ENCODE measurements at regions not wholly inside any gene's neighbourhood (a gene's known extent, or its start where the extent isn't known, plus 50 kb on each side); places are given as distances from the start of the nearest gene placed in this dataset.

DNA sequence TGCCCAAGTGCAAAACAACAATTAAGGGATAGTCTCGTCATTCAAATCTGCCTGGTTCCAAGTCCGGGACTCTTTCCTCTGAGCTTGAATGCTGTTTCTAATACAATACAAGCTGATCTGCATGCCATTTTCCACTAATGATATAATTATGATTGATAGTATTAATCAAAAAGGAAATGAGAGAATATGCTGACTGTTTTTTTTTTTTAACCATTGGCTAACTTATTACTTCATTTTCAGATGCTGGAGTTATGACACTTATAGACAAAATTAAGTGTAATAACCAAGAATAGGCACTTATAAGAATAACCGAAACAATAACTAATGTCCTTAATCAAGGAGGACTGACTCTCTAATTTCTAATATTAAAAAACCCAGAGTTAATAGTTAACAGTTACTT is 343.6 kb downstream of the LPIN1 start:
- intact Hi-C loops (cut with DNase I): no loop called here
- Histone ChIP-seq H3K36me3 (no peaks in the 10 kb centered on the region), H3K9me3 (no peaks in the 10 kb centered on the region), H3K4me3 (no peak overlapping the region), H3K27ac (no peak overlapping the region), H3K9ac (ENCODE audit: low read depth in 2 of 2, low read length in 2 of 2) (no peak overlapping the region), H3K4me1 (no peaks in the 10 kb centered on the region), H3K27me3 (no peaks in the 10 kb centered on the region)
- DNase-seq: no peak
- TF ChIP-seq, protein P1, sequence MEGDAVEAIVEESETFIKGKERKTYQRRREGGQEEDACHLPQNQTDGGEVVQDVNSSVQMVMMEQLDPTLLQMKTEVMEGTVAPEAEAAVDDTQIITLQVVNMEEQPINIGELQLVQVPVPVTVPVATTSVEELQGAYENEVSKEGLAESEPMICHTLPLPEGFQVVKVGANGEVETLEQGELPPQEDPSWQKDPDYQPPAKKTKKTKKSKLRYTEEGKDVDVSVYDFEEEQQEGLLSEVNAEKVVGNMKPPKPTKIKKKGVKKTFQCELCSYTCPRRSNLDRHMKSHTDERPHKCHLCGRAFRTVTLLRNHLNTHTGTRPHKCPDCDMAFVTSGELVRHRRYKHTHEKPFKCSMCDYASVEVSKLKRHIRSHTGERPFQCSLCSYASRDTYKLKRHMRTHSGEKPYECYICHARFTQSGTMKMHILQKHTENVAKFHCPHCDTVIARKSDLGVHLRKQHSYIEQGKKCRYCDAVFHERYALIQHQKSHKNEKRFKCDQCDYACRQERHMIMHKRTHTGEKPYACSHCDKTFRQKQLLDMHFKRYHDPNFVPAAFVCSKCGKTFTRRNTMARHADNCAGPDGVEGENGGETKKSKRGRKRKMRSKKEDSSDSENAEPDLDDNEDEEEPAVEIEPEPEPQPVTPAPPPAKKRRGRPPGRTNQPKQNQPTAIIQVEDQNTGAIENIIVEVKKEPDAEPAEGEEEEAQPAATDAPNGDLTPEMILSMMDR (IDR thresholded peaks at IDR 0.05): no peak

DNA sequence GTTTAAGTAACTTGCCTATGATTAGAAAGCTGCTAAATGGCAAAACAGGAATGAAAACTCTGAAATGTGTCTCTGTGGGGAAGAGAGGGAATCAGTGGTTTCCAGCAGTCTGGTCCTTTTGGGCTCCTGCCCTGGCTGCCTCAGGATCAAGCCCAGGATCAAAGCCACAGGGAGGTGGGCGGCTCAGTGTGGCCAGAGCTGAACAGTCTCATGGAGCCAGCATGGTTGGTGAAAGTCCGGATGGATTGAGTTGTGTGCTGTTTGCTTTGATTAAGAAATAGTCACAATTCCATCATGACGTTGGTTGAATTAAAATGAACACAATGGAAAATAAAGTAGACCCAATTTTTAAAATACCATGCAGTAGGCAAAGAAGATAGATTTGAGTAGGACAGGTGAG is 344.2 kb downstream of the LPIN1 start:
- intact Hi-C loops (cut with DNase I): no loop called here

DNA sequence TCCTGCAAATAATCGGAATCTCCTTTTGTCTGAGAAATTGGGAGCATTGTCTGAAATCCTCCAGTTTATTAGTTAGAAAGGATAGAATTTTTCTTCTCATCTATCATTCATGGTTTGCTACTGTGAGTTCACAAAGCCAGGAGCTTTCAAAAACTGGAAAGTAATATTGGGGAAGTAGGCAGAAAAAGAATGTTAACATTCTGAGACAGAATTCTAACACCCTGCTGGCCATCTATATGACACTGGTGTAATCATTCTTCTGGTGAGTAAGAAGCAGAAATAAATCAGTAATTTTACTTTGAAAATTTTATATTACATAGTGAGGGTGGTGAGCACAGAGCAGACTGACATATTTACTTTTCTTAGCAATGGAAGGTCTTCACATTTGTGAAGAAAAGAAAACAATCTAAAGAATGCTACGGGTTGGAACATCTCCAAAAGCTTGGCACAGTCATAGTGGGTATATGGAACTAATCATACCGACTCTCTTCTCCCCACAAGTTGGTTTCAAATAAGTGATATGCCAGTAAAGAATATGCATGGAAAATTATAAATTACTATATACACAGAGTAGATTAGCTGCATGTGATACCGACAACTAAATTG is 344.9 kb downstream of the LPIN1 start:
- no peak overlapping the region for H3K9ac ChIP-seq (ENCODE audit: low read depth in 2 of 2, low read length in 2 of 2)
- H3K4me3 ChIP-seq: no peak overlapping the region
- no peak overlapping the region for H3K27ac ChIP-seq
- no peaks in the 10 kb centered on the region for H3K4me1 ChIP-seq
- H3K27me3 ChIP-seq: no peaks in the 10 kb centered on the region
- no peaks in the 10 kb centered on the region for H3K9me3 ChIP-seq
- intact Hi-C loops (cut with DNase I): no loop called here
- DNase-seq: no peak
- TF ChIP-seq, protein P1 (IDR thresholded peaks at IDR 0.05): no peak
- H3K36me3 ChIP-seq: no peaks in the 10 kb centered on the region

More for the DNA sequence above, 344.2 kb downstream of the LPIN1 start:
- DNase-seq: no peak
- H3K36me3 ChIP-seq: no peaks in the 10 kb centered on the region
- TF ChIP-seq, protein P1 (IDR thresholded peaks at IDR 0.05): no peak
- H3K9me3 ChIP-seq: no peaks in the 10 kb centered on the region
- H3K9ac ChIP-seq (ENCODE audit: low read depth in 2 of 2, low read length in 2 of 2): no peak overlapping the region
- no peaks in the 10 kb centered on the region for H3K4me1 ChIP-seq
- no peak overlapping the region for H3K4me3 ChIP-seq
- no peaks in the 10 kb centered on the region for H3K27me3 ChIP-seq
- H3K27ac ChIP-seq: no peak overlapping the region

DNA sequence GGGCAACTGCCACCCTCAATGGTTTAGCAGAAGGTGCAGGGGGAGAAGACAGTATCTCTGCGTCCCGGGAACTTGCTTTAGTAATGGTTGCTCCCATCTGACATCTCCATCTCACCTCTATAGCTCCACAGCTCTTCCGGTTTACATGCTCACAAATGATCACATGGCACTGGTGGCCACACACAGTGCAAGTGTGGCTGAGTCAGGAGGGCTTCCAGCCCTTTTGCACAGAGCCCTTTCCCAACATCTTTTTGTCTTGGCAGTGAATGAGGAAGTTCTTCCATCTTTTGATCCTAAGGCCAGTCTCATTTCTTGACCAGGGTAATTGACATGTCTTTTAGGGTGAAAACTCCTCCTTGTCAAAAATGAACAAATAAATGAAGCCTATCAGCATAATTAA is 347.7 kb downstream of the LPIN1 start:
- Histone ChIP-seq H3K4me1 (no peaks in the 10 kb centered on the region), H3K27me3 (no peaks in the 10 kb centered on the region), H3K4me3 (no peak overlapping the region), H3K9me3 (no peaks in the 10 kb centered on the region), H3K9ac (ENCODE audit: low read depth in 2 of 2, low read length in 2 of 2) (no peak overlapping the region), H3K27ac (no peak overlapping the region), H3K36me3 (no peaks in the 10 kb centered on the region)
- intact Hi-C loops (cut with DNase I): no loop called here
- TF ChIP-seq, protein P1 (IDR thresholded peaks at IDR 0.05): no peak
- no peak for DNase-seq

DNA sequence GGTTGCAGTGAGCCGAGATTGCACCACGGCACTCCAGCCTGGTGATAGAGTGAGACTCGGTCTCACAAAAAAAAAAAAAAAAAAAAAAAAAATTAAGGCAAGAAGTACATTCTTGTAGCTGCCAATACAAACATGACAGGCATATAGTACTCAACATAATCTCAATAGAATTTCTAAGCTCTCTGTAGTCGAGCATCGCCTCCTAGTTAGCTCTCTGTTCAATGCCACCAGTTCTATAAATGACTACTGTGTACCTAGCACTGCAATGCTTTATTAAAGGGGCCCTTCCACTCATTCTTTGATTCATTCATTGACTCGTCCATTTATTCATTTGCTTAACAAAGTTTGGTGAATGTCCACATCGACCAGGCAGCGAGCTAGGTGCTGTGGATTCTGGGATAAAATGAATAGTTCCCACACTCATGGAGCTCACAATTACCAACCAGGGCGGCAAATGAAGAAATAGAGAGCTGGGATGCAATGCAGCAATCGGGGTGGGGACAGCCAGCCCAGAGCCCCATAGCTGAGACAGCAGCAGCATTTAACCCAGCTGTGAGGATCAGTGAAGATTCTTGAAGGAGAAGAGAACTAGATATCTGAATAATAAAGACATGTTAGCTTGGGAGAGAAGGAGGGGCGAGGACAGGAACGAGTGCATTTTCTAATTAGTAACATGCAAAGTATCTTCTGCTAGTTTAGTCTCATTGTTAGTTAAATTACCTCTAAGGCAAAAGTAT is 349.8 kb downstream of the LPIN1 start:
- Histone ChIP-seq H3K9ac (ENCODE audit: low read depth in 2 of 2, low read length in 2 of 2) (no peak overlapping the region), H3K4me1 (no peaks in the 10 kb centered on the region), H3K27me3 (no peaks in the 10 kb centered on the region), H3K27ac (no peak overlapping the region), H3K9me3 (no peaks in the 10 kb centered on the region), H3K4me3 (no peak overlapping the region), H3K36me3 (no peaks in the 10 kb centered on the region)
- TF ChIP-seq, protein P1 (IDR thresholded peaks at IDR 0.05): no peak
- DNase-seq: no peak
- intact Hi-C loops (cut with DNase I): no loop called here

Measured in colonic mucosa (tissue), 4 donors.